DND-41 (cell line): ENCODE measurements at regions not wholly inside any gene's neighbourhood (a gene's known extent, or its start where the extent isn't known, plus 50 kb on each side); places are given as distances from the start of the nearest gene placed in this dataset.

Experiments
- EZH2 ChIP-seq: IDR thresholded peaks from 3 replicates; pipeline ENCODE4 v1.6.1; 2012; ENCODE audit warnings: borderline replicate concordance, low read depth, mild to moderate bottlenecking, moderate library complexity, low read length, inconsistent platforms; ENCODE audit not compliant: severe bottlenecking
- TF ChIP-seq, protein P1 (sequence below): IDR thresholded peaks from 2 replicates; pipeline ENCODE4 v1.5.1; 2012; ENCODE audit warnings: borderline replicate concordance, low read length, moderate library complexity, mild to moderate bottlenecking; ENCODE audit not compliant: poor library complexity, severe bottlenecking; ENCODE audit errors: extremely low read depth

DNA sequence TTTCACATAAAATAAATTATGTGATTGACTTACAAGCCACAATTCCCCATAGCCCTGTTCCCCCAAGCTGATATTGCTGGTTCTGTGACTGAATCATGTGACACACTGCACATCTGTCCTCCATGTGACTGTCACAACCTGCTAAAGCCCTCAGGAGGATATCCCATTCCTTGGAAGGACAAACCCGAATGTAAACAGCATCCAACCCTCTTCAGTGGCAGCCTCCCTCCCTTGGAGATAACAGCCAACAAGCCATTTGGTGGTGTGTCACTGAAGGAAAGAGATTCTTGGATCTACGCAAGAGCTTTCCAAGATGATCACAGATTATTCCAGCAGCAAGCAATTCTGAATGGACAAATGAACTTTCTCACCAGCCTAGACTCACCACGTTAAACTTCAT, 153.9 kb upstream of the TIAM1 start:
- TF ChIP-seq, protein P1, sequence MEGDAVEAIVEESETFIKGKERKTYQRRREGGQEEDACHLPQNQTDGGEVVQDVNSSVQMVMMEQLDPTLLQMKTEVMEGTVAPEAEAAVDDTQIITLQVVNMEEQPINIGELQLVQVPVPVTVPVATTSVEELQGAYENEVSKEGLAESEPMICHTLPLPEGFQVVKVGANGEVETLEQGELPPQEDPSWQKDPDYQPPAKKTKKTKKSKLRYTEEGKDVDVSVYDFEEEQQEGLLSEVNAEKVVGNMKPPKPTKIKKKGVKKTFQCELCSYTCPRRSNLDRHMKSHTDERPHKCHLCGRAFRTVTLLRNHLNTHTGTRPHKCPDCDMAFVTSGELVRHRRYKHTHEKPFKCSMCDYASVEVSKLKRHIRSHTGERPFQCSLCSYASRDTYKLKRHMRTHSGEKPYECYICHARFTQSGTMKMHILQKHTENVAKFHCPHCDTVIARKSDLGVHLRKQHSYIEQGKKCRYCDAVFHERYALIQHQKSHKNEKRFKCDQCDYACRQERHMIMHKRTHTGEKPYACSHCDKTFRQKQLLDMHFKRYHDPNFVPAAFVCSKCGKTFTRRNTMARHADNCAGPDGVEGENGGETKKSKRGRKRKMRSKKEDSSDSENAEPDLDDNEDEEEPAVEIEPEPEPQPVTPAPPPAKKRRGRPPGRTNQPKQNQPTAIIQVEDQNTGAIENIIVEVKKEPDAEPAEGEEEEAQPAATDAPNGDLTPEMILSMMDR: no peak
- no peak for TF ChIP-seq EZH2
